H4 (cell line): ENCODE measurements at regions not wholly inside any gene's neighbourhood (a gene's known extent, or its start where the extent isn't known, plus 50 kb on each side); places are given as distances from the start of the nearest gene placed in this dataset.

Experiments
- DNase-seq: peaks from one replicate; pipeline ENCODE4 v3.0.0-alpha.2; 2015; ENCODE audit warnings: low spot score

DNA sequence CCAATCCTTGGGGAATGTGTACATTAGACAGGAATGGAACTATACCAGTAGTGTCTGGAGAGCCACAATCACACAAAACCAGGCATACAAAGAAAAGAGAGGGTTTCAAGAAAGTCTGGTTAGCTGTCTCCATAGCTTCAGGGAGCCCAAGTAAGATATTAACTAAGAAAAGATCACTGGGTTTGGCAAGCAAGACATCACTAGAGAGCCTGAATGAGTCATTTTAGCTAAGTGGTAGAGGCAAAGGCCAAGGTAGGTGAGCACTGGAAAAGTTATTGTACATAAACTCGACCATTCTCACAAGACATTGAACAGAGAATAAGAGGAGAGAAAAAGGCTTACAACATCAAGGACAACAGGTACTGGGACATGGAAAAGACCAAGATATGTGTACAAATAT is 143.8 kb upstream of the ARL4C start:
- no peak for DNase-seq

GRCh38 chr2:234638966-234639365 is 142.1 kb upstream of the ARL4C start:
- DNase-seq = no peak

DNA sequence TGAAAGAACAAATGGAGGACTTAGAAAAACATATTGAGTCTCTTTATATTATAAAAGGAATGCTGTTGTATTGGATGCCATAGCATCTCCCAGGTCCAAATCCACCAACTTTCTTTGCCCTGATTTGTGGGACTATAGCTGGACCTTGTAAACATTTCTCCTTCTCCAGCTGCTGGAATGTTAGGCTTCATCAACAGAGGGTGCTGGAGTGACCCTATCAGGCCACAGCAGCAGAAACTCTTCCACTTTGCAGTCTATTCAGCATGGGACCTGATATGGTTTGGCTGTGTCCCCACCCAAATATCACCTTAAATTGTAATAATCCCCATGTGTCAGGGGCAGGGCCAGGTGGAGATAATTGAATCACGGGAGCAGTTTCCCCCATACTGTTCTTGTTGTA is 138.4 kb upstream of the ARL4C start:
- no peak for DNase-seq

- no peak for DNase-seq
These were observed 136.8 kb upstream of the ARL4C start for GRCh38 chr2:234633581-234634230.

DNA sequence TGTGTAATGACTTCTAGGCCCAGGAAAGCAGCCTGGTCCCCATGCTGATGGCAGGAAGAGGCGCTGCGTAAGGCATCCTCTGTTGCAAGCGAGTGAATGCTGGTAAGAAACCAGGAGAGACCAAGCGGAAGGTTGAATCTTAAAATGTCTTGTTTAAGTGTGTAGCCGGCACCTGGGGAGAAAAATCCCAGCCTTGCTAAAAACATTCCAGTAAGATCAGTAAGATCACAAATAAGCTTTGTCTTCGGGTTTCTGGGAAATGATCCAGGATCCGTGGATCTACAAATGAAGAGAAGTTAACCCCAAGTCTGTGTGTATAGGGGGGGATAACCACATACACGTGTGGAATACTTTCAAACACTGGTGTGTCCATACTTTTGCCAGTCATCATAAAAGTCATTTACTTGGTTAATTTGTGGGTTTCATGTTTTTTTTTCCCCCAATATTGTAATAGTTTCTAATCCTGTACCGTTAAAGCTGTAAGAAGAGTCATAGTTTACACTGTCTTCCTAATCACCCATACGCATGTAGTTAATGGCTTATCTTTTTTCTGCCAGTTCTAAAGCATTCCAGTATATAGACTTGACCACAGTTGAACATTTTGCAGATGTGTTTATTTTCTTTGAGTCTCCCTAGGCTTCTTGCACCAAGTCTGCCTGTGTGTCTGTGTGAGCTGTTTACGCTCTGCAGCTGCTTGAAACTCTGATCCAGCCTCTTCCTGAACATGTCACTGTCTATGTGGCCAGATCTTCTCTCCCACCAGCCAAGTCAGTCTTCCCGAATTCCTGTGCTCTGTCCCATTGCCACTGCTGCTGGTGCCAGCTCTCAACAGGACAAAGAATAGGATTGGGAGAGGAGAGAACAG is 135.9 kb upstream of the ARL4C start:
- peak; percentile 92 for DNase-seq

GRCh38 chr2:234631646-234632514 is 135.0 kb upstream of the ARL4C start:
- DNase-seq = no peak

DNA sequence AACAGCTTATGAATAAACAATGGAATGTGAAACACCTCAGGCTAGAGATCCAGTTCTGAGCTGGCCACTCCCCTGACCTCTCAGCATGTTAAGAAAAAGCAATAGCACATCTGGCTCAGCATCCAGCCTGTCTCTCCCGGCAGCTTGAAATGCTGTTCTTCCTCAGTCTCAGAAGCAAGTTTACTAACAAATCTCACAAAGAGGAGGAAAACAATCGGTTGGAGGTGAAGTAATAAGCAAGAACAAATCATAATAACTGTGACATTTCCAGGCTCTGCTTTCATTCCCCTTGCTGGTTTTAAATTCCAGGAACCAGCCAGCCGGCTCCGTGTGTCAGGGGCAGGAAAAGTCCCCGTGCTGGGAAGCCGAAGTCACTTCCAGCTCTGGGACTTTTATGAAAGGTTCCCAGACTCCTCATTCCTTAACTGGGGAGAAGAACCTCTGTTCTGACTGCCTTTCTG is 133.9 kb upstream of the ARL4C start:
- DNase-seq = no peak

GRCh38 chr2:234629596-234629995 is 132.7 kb upstream of the ARL4C start:
- no peak for DNase-seq

DNA sequence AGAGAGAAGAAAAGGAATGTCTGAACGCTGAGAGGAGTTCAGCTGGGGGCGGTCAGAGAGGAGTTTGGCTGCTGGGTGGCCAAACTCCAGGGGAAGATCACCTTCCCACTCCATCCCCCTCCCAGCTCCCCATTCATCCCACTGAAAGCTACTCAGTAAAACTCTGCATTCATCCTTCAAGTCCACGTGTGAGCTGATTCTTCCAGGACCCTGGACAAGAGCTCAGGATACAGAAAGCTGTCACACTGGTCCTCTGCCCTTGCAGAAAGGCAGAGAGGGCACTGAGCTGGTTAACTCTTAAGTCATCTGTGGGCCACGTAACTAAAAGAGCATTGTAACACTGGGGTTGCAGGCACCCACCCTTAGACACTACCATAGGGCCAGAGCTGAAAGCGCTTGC is 132.1 kb upstream of the ARL4C start:
- no peak for DNase-seq

DNA sequence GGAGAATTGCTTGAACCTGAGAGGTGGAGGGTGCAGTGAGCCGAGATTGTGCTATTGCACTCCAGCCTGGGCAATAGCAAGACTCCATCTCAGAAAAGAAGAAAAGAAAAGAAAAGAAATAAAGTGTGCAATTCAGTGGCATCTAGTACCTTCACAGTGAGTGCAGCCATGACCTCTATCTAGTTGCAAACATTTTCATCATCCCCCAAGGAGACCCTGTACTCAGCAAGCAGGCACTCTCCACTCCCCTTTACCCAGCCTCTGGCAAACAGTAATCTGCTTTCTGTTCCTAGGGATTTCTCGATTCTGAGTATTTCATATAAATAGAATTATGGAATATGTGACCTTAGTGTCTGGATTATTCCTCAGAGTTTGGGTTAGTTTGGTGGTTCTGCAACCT is 130.4 kb upstream of the ARL4C start:
- DNase-seq = no peak

DNA sequence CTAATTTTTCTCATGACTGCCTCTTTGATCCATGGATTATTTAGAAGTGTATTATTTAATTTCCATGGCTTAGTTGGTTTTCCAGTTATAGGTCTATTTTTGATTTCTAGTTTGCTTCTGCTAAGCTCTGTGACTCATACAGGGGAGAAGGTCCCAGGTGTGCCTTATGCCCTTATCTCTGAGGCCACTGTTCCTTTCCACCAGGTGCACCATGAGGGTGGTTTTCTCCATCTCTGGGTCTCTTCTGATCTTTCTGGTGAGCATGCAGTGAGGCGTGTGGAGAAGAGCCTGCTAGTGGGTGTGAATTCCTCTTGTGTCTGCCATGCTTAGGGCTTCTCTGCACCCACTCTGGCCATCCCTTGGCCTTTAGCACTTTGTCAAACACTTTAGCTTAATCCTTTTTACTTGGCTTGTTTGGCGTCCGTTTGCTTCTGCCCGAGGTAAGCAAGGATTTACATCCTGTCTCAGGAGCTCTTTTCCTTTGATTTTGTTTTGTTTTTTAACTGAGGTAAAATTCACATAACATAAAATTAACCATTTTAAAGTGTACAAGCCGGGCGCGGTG is 129.8 kb upstream of the ARL4C start:
- DNase-seq = no peak

GRCh38 chr2:234625626-234626250 is 128.9 kb upstream of the ARL4C start:
- no peak for DNase-seq

DNA sequence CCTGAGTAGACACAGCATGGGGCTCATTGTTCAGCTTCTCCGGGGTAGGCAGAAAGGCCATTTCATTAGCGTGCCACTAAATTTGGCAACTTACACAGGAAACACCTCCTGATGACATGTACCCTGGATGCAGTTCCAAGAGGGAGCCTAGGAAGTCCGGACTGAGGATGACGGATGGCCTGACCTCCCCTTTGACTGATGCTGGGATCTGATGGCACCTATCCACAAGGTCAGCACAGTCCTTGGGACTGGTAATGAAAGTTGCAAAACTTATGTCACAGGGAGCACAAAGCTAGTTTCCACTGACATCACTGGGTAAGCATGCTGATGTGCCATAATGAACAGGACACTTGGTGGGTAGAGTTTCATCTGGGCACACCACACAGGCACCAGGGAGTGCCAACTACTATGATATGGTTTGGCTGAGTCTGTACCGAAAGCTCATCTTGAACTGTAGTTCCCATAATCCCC is 126.7 kb upstream of the ARL4C start:
- DNase-seq = no peak

DNA sequence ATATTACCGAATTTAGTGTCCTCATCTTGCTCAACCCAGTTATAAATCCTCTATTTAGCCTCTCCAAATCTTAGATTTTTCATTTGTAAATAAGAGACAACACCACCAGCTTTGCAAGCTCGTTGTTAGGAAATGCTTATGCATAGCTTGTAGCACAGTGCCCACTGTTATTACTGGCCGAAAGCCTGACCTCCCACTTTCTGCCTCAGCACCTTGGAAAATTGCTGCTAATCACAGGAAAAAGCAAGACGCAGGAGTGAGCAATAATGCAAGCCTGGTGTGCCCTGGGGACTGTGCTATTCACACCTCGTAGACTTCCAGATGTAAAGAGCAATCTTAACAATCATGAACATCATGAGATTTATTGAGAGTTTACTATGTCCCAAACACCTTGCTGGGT is 124.2 kb upstream of the ARL4C start:
- DNase-seq = no peak

DNA sequence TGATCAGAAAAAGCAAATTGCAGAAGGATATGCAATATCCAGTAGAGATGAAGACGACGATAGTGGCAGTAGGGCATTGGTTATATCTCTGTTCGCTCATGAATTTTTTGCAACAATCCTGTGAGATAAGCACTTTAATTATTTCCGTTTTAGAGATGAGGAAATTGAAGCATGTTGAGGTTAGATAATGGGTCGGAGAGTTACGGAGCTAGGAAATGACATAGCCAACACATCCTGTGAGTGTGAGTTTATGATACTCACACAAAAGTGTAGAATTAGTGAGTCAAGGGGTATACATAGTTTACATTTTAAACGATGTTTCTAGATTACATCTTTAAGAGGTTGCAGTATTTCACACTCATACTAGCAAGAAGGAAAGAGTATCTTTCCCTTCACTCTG is 123.1 kb upstream of the ARL4C start:
- DNase-seq = no peak

DNA sequence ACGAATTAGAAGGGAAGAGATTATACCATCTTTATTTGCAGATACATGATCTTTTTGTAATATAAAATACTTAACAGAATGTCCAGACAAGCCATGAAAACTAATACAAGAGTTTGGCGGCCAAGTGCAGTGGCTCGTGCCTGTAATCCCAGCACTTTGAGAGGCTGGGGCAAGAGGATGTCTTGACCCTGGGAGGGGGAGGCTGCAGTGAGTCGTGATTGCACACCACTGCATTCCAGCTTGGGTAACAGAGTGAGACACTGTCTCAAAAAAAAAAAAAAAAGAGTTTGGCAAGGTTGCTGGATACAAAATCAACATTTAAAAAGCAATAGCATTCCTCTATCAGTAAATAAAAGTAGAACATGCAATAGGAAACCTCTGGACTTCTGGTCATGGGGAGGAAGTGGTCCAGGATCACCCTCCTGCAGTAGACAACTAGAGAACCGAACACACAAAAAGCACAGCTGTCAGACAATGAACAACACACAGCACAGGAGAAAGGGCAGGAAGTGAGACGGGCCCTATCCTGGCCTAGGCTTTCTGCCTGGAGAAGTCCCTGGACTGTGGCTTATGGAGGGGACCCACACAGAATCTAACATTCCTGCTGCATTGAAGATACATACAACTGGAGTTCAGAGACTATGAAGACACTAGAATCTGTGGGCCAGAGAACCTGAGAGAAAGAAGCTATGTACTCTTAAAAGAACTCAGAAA is 118.9 kb upstream of the ARL4C start:
- no peak for DNase-seq

- no peak for DNase-seq
These were observed 114.3 kb upstream of the ARL4C start for GRCh38 chr2:234611209-234611608.

DNA sequence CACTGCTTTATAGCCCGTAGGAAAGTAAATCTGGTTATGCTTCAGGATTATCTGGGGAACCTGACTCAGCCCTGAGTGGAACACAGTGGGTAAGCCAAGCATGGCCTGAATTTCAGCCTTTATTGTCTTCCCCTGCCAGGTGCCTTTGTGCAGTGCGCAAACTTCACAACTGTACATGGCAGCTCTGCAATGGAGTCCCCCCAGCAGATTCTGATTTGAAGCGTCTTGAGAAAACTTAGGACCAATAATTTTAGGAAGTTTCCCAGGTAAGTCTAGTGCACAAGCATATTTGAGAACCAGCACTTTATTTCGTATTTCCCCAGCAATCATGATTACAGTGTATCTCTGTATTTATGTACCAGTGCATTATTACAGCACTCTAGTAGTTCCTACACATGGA is 112.1 kb upstream of the ARL4C start:
- DNase-seq = no peak

DNA sequence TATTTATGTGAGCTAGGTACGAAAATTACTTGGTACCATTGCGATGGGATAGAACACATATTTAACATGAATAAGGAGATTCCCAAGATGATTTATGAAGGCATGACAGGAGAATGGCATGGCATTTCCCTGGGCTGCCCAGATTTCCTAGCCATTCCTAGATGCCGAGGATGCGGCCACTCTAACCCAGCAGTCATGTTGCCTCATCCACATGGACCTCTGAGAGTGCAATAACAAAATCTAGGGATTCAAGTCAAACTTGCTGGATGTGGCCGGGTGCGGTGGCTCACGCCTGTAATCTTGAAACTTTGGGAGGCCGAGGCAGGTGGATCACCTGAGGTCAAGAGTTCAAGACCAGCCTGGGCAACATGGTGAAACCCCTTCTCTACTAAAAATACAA is 110.8 kb upstream of the ARL4C start:
- no peak for DNase-seq

DNA sequence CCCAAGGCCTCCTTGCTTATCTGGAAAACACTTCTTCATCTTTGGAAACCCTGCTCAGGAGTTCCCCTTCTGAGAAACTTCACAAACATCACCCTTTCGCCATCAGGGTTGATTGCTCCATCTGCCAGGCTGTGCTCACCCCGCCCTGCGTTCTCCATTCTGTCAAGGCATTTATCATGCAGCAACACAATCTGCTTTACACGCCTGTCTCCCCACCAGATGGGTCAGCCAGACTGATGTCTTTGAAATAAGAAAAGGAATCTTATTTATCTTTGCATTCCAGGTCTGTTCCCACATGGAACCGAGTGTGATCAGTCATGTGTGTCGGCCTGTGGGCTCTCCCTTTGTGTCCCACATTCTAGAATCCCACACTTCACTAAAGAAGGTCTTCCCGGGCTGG is 110.0 kb upstream of the ARL4C start:
- no peak for DNase-seq

DNA sequence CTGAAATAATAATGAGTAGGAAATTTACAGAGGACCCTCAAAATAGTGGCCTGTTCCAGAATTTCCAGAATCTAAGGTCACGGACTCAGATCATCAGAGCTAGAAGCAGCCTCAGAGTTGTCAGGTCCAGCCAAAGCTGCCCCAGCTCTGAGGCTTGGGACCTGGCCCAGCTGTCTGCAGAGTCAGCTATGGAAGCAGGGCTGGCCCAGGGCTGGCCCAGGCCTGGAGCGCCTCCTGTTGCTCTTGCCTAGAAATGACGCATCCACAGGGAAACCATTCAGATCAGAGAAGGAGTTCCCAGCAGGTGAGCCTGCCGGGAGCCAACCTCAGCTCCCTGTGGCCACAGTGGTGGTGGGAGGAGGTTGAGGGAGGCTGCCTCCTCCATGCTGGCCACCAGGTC is 106.7 kb upstream of the ARL4C start:
- no peak for DNase-seq
